ENCODE measurements at regions not wholly inside any gene's neighbourhood (a gene's known extent, or its start where the extent isn't known, plus 50 kb on each side); places are given as distances from the start of the nearest gene placed in this dataset.

DNA sequence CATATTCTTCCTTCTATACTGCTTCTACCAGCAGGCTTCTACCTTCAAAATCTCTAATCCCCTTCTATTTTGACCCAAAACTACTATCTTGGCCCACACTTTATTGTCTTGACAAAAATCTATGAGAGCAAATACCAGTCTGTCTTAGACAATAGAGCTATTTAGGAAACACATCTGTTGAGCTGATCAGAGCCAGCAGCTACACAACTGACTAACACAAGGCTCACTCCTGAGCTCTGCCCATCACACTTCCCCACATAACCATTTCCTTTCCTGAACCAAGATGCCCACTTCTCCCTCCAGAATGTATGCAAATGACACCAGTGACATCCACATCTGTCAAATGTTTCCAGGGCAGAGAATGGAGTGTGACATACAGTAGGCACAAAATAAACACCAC is 293.9 kb upstream of the HSFY2 start:
- no peak for DNase-seq (ENCODE audit: low read depth)
- TF ChIP-seq, protein P1, sequence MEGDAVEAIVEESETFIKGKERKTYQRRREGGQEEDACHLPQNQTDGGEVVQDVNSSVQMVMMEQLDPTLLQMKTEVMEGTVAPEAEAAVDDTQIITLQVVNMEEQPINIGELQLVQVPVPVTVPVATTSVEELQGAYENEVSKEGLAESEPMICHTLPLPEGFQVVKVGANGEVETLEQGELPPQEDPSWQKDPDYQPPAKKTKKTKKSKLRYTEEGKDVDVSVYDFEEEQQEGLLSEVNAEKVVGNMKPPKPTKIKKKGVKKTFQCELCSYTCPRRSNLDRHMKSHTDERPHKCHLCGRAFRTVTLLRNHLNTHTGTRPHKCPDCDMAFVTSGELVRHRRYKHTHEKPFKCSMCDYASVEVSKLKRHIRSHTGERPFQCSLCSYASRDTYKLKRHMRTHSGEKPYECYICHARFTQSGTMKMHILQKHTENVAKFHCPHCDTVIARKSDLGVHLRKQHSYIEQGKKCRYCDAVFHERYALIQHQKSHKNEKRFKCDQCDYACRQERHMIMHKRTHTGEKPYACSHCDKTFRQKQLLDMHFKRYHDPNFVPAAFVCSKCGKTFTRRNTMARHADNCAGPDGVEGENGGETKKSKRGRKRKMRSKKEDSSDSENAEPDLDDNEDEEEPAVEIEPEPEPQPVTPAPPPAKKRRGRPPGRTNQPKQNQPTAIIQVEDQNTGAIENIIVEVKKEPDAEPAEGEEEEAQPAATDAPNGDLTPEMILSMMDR (IDR thresholded peaks at IDR 0.05; ENCODE audit: insufficient read depth, low read depth, low read length): no peak
- no peak overlapping the region for H3K4me3 ChIP-seq (ENCODE audit: low read depth, low read length)

DNA sequence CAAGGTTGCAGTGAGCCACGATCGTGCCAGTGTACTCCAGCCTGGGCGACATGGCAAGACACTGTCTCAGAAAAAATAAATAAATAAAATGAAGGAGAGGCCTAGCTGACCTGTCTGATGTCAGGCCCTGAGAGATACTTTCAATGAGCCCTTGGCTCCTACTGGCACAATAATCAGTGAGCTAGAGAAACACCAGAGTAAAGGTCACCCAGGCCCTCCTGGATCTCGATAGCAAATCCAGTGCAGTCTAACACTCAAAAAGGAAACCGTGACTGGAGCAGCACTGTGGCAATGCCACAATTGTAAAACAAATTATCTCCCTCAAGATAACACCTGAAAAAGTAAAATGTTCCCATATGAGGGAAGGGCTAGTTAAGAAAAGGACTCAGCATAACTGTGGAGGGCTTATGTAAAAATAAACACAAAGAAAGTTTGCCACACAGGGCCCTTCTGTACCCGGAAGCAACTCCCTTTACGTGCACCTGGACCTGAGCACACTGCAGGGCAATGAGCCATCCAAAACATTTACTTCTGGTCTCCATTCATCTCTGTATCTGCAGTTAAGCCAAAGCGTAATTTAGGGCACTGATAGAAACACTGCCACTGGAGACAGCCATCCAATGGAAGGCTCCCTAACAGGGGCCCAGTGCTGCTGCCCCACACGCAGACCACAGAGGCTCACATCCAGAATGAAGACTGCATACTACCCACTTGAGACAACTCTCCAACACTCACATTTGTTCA is 293.1 kb upstream of the HSFY2 start:
- no peak overlapping the region for H3K4me3 ChIP-seq (ENCODE audit: low read depth, low read length)
- no peak for DNase-seq (ENCODE audit: low read depth)
- TF ChIP-seq, protein P1 (IDR thresholded peaks at IDR 0.05; ENCODE audit: insufficient read depth, low read depth, low read length): no peak

DNA sequence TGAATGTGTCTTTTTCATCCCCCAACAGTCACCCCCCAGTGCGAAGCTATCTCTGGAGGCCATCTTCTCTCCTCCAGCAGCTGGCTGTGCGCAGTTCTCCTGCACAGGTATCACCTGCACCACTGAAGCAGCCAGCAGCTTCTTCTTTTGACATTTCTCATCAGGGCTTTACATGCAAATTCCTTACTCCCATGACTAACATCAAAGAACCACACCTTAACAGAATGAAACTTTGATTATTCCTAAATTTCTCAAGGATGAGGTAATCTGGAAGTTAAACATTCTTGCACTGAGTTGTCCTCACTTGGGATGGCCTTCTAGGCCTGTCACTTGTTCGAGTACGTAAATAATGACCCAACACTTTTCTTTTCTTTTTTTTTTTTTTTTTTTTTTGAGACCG is 291.6 kb upstream of the HSFY2 start:
- TF ChIP-seq, protein P1 (IDR thresholded peaks at IDR 0.05; ENCODE audit: insufficient read depth, low read depth, low read length): no peak
- no peak for DNase-seq (ENCODE audit: low read depth)
- no peak overlapping the region for H3K4me3 ChIP-seq (ENCODE audit: low read depth, low read length)

DNA sequence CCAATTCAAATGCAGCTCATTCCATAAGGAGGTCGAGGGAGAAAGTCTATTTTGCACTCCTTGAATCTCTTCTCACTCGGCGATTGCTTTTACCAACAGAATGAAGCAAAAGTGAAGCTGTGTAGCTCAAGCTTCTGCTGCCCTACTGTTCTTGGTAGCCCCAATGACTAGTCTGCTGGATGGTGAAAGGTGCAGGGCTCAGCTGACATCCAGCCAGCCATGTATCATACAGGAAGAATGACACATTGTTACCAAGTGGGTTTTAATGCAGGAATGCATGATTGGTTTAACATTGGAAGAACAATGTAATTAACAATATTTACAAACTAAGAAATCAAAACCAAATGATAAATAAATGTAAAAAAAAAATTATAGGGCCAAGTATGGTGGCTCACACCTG is 286.2 kb upstream of the HSFY2 start:
- TF ChIP-seq, protein P1 (IDR thresholded peaks at IDR 0.05; ENCODE audit: insufficient read depth, low read depth, low read length): no peak
- no peak overlapping the region for H3K4me3 ChIP-seq (ENCODE audit: low read depth, low read length)
- DNase-seq (ENCODE audit: low read depth): no peak

DNA sequence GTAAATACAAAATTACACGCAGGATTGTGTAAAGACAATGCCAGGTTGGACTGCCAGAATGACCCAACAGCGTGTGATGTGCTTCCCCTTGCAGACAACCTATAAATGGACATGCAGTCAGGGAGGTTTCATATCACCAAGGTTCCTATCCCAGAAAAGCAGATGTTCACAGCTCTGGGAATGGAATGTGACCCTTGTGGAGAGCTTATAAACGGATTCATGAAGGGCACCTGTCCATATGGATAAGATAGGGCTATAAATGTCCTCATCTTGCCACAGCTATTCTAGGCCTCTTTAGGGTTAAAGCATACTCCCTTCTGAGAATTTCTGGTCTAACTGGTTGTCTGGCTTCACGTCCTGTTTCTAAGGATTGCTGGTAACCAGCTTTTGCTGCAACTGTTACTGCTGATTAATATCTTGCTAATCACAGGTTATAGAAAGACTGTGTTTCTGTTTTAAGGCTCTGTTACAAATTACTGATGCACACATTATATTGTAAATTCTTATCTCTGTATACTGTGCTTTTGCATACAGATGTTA is 285.4 kb upstream of the HSFY2 start:
- TF ChIP-seq, protein P1 (IDR thresholded peaks at IDR 0.05; ENCODE audit: insufficient read depth, low read depth, low read length): no peak
- no peak overlapping the region for H3K4me3 ChIP-seq (ENCODE audit: low read depth, low read length)
- no peak for DNase-seq (ENCODE audit: low read depth)

DNA sequence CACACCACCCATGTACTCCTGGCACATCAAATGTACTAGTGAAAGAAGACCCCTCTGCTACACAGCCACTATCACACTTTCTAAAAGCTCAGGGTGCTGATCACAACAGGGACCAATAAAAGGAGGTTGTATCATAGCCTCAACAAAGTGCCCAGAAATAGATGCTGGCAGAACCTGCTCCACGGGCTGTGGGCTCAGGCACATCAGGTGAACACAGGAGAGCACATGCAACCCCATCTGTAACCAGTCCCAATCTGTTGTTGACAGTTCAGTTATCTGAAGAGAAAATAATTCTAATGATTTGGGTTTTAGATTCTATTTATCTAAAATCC is 282.6 kb upstream of the HSFY2 start:
- TF ChIP-seq, protein P1 (IDR thresholded peaks at IDR 0.05; ENCODE audit: insufficient read depth, low read depth, low read length): no peak
- DNase-seq (ENCODE audit: low read depth): no peak
- no peak overlapping the region for H3K4me3 ChIP-seq (ENCODE audit: low read depth, low read length)

Measured in fibroblast of villous mesenchyme (primary cell).